Activated effector memory CD4-positive, alpha-beta T cell treated with anti-CD3 and anti-CD28 coated beads, Interleukin-2, amount 50 U/mL, for 16 hours (primary cell): ENCODE measurements at regions not wholly inside any gene's neighbourhood (a gene's known extent, or its start where the extent isn't known, plus 50 kb on each side); places are given as distances from the start of the nearest gene placed in this dataset.

Source experiments
- DNase-seq: peaks from one replicate; pipeline ENCODE4 v3.0.0-alpha.2; 2020

GRCh38 chr1:37243368-37244082 is 209.2 kb upstream of the GRIK3 start:
- no peak for DNase-seq

- no peak for DNase-seq
Observed at GRCh38 chr1:37244083-37244480, 209.8 kb upstream of the GRIK3 start.

GRCh38 chr1:37244815-37245214 is 210.5 kb upstream of the GRIK3 start:
- no peak for DNase-seq

- no peak for DNase-seq
Observed at GRCh38 chr1:37246631-37247030, 212.3 kb upstream of the GRIK3 start.

- DNase-seq, result no peak
Observed at GRCh38 chr1:37250371-37250770, 216.1 kb upstream of the GRIK3 start.

GRCh38 chr1:37255136-37255795 is 219.1 kb upstream of the ZC3H12A start:
- DNase-seq, result no peak

GRCh38 chr1:37255868-37256267 is 218.5 kb upstream of the ZC3H12A start:
- no peak for DNase-seq

GRCh38 chr1:37257646-37258045 is 216.7 kb upstream of the ZC3H12A start:
- DNase-seq, result no peak

- DNase-seq, result no peak
Observed at GRCh38 chr1:37258068-37258467, 216.3 kb upstream of the ZC3H12A start.

GRCh38 chr1:37259019-37259418 is 215.4 kb upstream of the ZC3H12A start:
- DNase-seq, result no peak

- no peak for DNase-seq
Observed at GRCh38 chr1:37261129-37261528, 213.3 kb upstream of the ZC3H12A start.

GRCh38 chr1:37262439-37263170 is 211.8 kb upstream of the ZC3H12A start:
- DNase-seq, result no peak

GRCh38 chr1:37265156-37265555 is 209.2 kb upstream of the ZC3H12A start:
- DNase-seq, result no peak

GRCh38 chr1:37265786-37266667 is 208.4 kb upstream of the ZC3H12A start:
- no peak for DNase-seq

GRCh38 chr1:37267111-37267835 is 207.1 kb upstream of the ZC3H12A start:
- DNase-seq, result no peak

GRCh38 chr1:37270639-37271038 is 203.7 kb upstream of the ZC3H12A start:
- no peak for DNase-seq

- peak; percentile 38 for DNase-seq
Observed at GRCh38 chr1:37272626-37273025, 201.8 kb upstream of the ZC3H12A start.

- DNase-seq, result peak; percentile 45
Observed at GRCh38 chr1:37274486-37274885, 199.9 kb upstream of the ZC3H12A start.

GRCh38 chr1:37274938-37275631 is 199.3 kb upstream of the ZC3H12A start:
- peak; percentile 50 for DNase-seq

GRCh38 chr1:37277366-37277765 is 197.0 kb upstream of the ZC3H12A start:
- DNase-seq, result peak; percentile 28

- DNase-seq, result no peak
Observed at GRCh38 chr1:37281354-37281753, 193.0 kb upstream of the ZC3H12A start.

- no peak for DNase-seq
Observed at GRCh38 chr1:37282764-37283163, 191.6 kb upstream of the ZC3H12A start.
